Activated CD4-positive, alpha-beta T cell treated with anti-CD3 and anti-CD28 coated beads, Interleukin-2, amount 10 ng/mL, durations not matched to agents 24 days and 14 days (primary cell): ENCODE measurements at regions not wholly inside any gene's neighbourhood (a gene's known extent, or its start where the extent isn't known, plus 50 kb on each side); places are given as distances from the start of the nearest gene placed in this dataset.
"Not testable (repeated sequence)": the region's sequence is repeated elsewhere in the genome, so short reads cannot be mapped to it uniquely, and the experiment has no call there.

ENCODE experiments used
- DNase-seq: peaks from one replicate; pipeline ENCODE4 v3.0.0; 2022
- H3K27ac Mint-ChIP-seq: one replicate; pipeline ENCODE4 v1.8.0; 2022; ENCODE audit warnings: mild to moderate bottlenecking, mixed read lengths
- H3K27me3 Mint-ChIP-seq: one replicate; pipeline ENCODE4 v1.8.0; 2022; ENCODE audit warnings: mixed read lengths
- H3K36me3 Mint-ChIP-seq: one replicate; pipeline ENCODE4 v1.8.0; 2022; ENCODE audit warnings: low read depth, mild to moderate bottlenecking, mixed read lengths
- H3K4me1 Mint-ChIP-seq: one replicate; pipeline ENCODE4 v1.8.0; 2021; ENCODE audit warnings: mixed read lengths
- H3K4me3 Mint-ChIP-seq: one replicate; pipeline ENCODE4 v1.8.0; 2022; ENCODE audit warnings: mild to moderate bottlenecking, moderate library complexity, mixed read lengths
- H3K9me3 Mint-ChIP-seq: one replicate; pipeline ENCODE4 v1.8.0; 2021; ENCODE audit warnings: mixed read lengths
- intact Hi-C: fragments of 100-400 bp; cut with micrococcal nuclease; formaldehyde crosslinking; loops from one replicate; pipeline ENCODE4 v1.15.1; 2023

- H3K4me1 Mint-ChIP-seq = no peaks in the 10 kb centered on the region
These were observed 419.1 kb upstream of the SGCG start for GRCh38 chr13:22761709-22762108.

GRCh38 chr13:22765547-22765946 is 415.2 kb upstream of the SGCG start:
- no peaks in the 10 kb centered on the region for H3K9me3 Mint-ChIP-seq
- no peak overlapping the region for H3K27ac Mint-ChIP-seq
- DNase-seq = no peak
- H3K4me3 Mint-ChIP-seq = no peak overlapping the region
- H3K27me3 Mint-ChIP-seq = no peaks in the 10 kb centered on the region
- intact Hi-C loops = no loop called here
- no peaks in the 10 kb centered on the region for H3K36me3 Mint-ChIP-seq
- H3K4me1 Mint-ChIP-seq = no peaks in the 10 kb centered on the region

More at GRCh38 chr13:22761709-22762108, 419.1 kb upstream of the SGCG start:
- H3K27me3 Mint-ChIP-seq = no peaks in the 10 kb centered on the region
- intact Hi-C loops = no loop called here
- DNase-seq = no peak
- no peaks in the 10 kb centered on the region for H3K36me3 Mint-ChIP-seq
- no peak overlapping the region for H3K4me3 Mint-ChIP-seq
- H3K9me3 Mint-ChIP-seq = no peaks in the 10 kb centered on the region
- H3K27ac Mint-ChIP-seq = no peak overlapping the region

GRCh38 chr13:22770891-22771290 is 409.9 kb upstream of the SGCG start:
- Mint-ChIP-seq H3K27ac (no peak overlapping the region), H3K4me3 (no peak overlapping the region)
- intact Hi-C loops = no loop called here

GRCh38 chr13:22773465-22773864 is 407.3 kb upstream of the SGCG start:
- H3K4me3 Mint-ChIP-seq = no peak overlapping the region
- H3K9me3 Mint-ChIP-seq = no peaks in the 10 kb centered on the region
- H3K27ac Mint-ChIP-seq = no peak overlapping the region
- H3K27me3 Mint-ChIP-seq = no peaks in the 10 kb centered on the region
- no peaks in the 10 kb centered on the region for H3K36me3 Mint-ChIP-seq
- DNase-seq = no peak
- intact Hi-C loops = no loop called here
- H3K4me1 Mint-ChIP-seq = no peaks in the 10 kb centered on the region

More at GRCh38 chr13:22770891-22771290, 409.9 kb upstream of the SGCG start:
- no peaks in the 10 kb centered on the region for H3K36me3 Mint-ChIP-seq
- no peak for DNase-seq
- H3K27me3 Mint-ChIP-seq = no peaks in the 10 kb centered on the region
- H3K4me1 Mint-ChIP-seq = no peaks in the 10 kb centered on the region
- H3K9me3 Mint-ChIP-seq = no peaks in the 10 kb centered on the region

GRCh38 chr13:22776394-22777186 is 404.2 kb upstream of the SGCG start:
- H3K36me3 Mint-ChIP-seq = no peaks in the 10 kb centered on the region
- H3K4me1 Mint-ChIP-seq = no peaks in the 10 kb centered on the region
- intact Hi-C loops = no loop called here

GRCh38 chr13:22777207-22777606 is 403.6 kb upstream of the SGCG start:
- intact Hi-C loops = no loop called here
- Mint-ChIP-seq H3K9me3 (no peaks in the 10 kb centered on the region), H3K27ac (no peak overlapping the region), H3K4me3 (no peak overlapping the region), H3K27me3 (no peaks in the 10 kb centered on the region), H3K36me3 (no peaks in the 10 kb centered on the region), H3K4me1 (no peaks in the 10 kb centered on the region)
- DNase-seq = no peak

More at GRCh38 chr13:22776394-22777186, 404.2 kb upstream of the SGCG start:
- DNase-seq = no peak
- Mint-ChIP-seq H3K9me3 (no peaks in the 10 kb centered on the region), H3K27ac (no peak overlapping the region), H3K27me3 (no peaks in the 10 kb centered on the region), H3K4me3 (no peak overlapping the region)

GRCh38 chr13:22789027-22789593 is 391.7 kb upstream of the SGCG start:
- Mint-ChIP-seq H3K27me3 (no peaks in the 10 kb centered on the region), H3K9me3 (no peaks in the 10 kb centered on the region), H3K36me3 (no peaks in the 10 kb centered on the region), H3K4me1 (no peaks in the 10 kb centered on the region), H3K4me3 (no peak overlapping the region), H3K27ac (no peak overlapping the region)
- intact Hi-C loops = no loop called here
- DNase-seq = no peak

GRCh38 chr13:22789916-22790315 is 390.9 kb upstream of the SGCG start:
- no peak for DNase-seq
- intact Hi-C loops = loop anchor here (10.0 kb wide), 1 partner anchor 1155 kb away; no protein-coding TSS in a partner anchor
- H3K4me1 Mint-ChIP-seq = no peaks in the 10 kb centered on the region
- no peaks in the 10 kb centered on the region for H3K27me3 Mint-ChIP-seq
- H3K36me3 Mint-ChIP-seq = no peaks in the 10 kb centered on the region
- H3K4me3 Mint-ChIP-seq = no peak overlapping the region
- no peak overlapping the region for H3K27ac Mint-ChIP-seq
- H3K9me3 Mint-ChIP-seq = no peaks in the 10 kb centered on the region

- intact Hi-C loops = loop anchor here (10.0 kb wide), 1 partner anchor 1159 kb away; no protein-coding TSS in a partner anchor
- Mint-ChIP-seq H3K4me1 (no peaks in the 10 kb centered on the region), H3K9me3 (no peaks in the 10 kb centered on the region), H3K27me3 (no peaks in the 10 kb centered on the region), H3K36me3 (no peaks in the 10 kb centered on the region), H3K27ac (no peak overlapping the region), H3K4me3 (no peak overlapping the region)
- DNase-seq = no peak
These were observed 387.1 kb upstream of the SGCG start for GRCh38 chr13:22793598-22794134.

- H3K36me3 Mint-ChIP-seq = no peaks in the 10 kb centered on the region
- no peaks in the 10 kb centered on the region for H3K4me1 Mint-ChIP-seq
- H3K27me3 Mint-ChIP-seq = no peaks in the 10 kb centered on the region
- no peaks in the 10 kb centered on the region for H3K9me3 Mint-ChIP-seq
- H3K4me3 Mint-ChIP-seq = no peak overlapping the region
- DNase-seq = no peak
- intact Hi-C loops = no loop called here
- no peak overlapping the region for H3K27ac Mint-ChIP-seq
These were observed 380.0 kb upstream of the SGCG start for GRCh38 chr13:22800526-22801401.

GRCh38 chr13:22801402-22802003 is 379.3 kb upstream of the SGCG start:
- H3K9me3 Mint-ChIP-seq = no peaks in the 10 kb centered on the region
- no peaks in the 10 kb centered on the region for H3K4me1 Mint-ChIP-seq
- no peak for DNase-seq
- H3K36me3 Mint-ChIP-seq = no peaks in the 10 kb centered on the region
- intact Hi-C loops = no loop called here
- no peak overlapping the region for H3K4me3 Mint-ChIP-seq
- no peak overlapping the region for H3K27ac Mint-ChIP-seq
- no peaks in the 10 kb centered on the region for H3K27me3 Mint-ChIP-seq

GRCh38 chr13:22812793-22813192 is 368.0 kb upstream of the SGCG start:
- Mint-ChIP-seq H3K27ac (no peak overlapping the region), H3K36me3 (no peaks in the 10 kb centered on the region), H3K9me3 (no peaks in the 10 kb centered on the region), H3K4me3 (no peak overlapping the region), H3K27me3 (no peaks in the 10 kb centered on the region), H3K4me1 (no peaks in the 10 kb centered on the region)
- intact Hi-C loops = no loop called here
- no peak for DNase-seq

GRCh38 chr13:22813531-22814377 is 367.0 kb upstream of the SGCG start:
- DNase-seq, intact Hi-C loops, H3K9me3 Mint-ChIP-seq, H3K27ac Mint-ChIP-seq, H3K36me3 Mint-ChIP-seq, H3K4me1 Mint-ChIP-seq, H3K4me3 Mint-ChIP-seq, H3K27me3 Mint-ChIP-seq: not testable (repeated sequence)
